LNCaP clone FGC (cell line): ENCODE measurements at regions not wholly inside any gene's neighbourhood (a gene's known extent, or its start where the extent isn't known, plus 50 kb on each side); places are given as distances from the start of the nearest gene placed in this dataset.
"Not testable (repeated sequence)": the region's sequence is repeated elsewhere in the genome, so short reads cannot be mapped to it uniquely, and the experiment has no call there.

Experiments used
- DNase-seq: peaks from one replicate; pipeline ENCODE4 v3.0.0-alpha.2; 2011; ENCODE audit warnings: low read depth
- H3K4me3 ChIP-seq: 2 replicates; pipeline ENCODE4 v1.5.1; 2011; ENCODE audit warnings: mild to moderate bottlenecking, low read depth, low read length, control low read depth
- TF ChIP-seq, protein P1 (sequence below): IDR thresholded peaks from 2 replicates; pipeline ENCODE4 v1.5.1; 2012; ENCODE audit warnings: mild to moderate bottlenecking; ENCODE audit not compliant: control insufficient read depth, insufficient read depth; ENCODE audit errors: extremely low read depth

DNA sequence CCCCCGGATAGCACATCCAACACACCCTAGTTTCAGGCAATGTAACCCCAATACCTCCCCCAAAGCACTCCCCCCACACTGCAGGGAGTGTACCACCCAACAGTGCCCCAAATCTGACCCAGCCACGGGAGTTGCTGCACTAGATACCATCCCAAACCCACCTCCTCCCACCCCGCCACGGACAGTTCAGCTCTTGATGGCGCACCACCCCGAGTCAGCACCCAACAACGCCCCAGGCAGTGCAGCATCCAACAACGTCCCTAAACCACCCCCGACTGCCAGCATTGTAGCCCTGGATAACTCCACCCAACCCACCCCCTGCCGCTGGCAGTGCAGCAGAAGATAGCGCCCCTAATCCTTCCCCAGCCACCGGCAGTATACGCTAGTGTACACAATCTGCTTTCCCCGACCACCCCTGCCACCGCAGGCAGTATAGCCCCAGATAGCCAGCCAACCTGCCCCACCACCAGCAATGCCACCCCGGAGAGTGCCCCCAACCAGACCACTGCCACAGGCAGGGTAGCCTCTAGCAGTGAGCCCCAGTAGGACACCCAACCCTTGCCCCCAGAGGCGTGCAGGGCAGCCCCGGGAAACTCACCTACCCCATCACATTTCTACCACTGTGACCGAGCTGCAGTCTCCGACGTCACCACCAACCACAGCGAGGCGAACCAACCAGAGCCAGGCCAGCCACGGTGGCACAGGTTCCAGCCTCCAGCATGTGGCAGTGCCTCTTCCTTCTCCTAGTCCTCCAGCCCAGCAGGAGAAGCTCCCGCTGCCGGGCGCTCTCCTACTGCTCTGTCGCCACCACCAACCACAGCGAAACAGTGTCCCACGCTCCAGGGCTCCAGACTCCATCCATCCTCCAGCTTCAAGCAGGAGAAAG lies 178.1 kb downstream of the POTEB3 start:
- no peak for DNase-seq
- peak overlapping the region; percentile 47 for H3K4me3 ChIP-seq
- TF ChIP-seq, protein P1, sequence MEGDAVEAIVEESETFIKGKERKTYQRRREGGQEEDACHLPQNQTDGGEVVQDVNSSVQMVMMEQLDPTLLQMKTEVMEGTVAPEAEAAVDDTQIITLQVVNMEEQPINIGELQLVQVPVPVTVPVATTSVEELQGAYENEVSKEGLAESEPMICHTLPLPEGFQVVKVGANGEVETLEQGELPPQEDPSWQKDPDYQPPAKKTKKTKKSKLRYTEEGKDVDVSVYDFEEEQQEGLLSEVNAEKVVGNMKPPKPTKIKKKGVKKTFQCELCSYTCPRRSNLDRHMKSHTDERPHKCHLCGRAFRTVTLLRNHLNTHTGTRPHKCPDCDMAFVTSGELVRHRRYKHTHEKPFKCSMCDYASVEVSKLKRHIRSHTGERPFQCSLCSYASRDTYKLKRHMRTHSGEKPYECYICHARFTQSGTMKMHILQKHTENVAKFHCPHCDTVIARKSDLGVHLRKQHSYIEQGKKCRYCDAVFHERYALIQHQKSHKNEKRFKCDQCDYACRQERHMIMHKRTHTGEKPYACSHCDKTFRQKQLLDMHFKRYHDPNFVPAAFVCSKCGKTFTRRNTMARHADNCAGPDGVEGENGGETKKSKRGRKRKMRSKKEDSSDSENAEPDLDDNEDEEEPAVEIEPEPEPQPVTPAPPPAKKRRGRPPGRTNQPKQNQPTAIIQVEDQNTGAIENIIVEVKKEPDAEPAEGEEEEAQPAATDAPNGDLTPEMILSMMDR, result no peak

DNA sequence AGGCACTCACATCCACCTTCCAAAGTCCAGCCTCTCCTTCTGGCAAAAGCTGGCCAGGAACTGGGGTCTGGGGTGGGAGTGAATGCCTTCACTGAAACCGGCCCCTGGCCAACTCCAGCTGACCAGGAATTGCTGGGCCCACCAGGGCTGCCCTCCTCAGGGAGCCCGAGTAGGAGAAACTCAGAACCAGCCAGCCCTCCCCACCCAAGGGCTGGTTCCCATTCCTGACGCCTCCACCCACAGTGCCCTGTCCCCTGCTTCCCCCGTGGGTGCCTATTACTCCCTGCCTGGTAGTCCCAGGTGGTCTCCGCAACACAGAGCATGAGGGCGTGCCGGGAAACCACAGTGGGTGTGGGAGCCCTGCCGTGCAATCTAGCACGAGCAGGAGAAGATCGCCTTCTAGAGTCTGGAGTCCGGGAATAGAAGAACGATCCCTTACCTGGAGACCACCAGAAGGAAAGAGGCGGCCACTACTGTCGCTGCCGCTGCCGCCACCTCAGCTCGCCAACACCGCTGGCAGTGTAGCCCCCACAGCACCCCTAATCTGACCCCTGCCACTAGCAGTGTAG lies 178.8 kb downstream of the POTEB3 start:
- TF ChIP-seq, protein P1, result no peak
- H3K4me3 ChIP-seq, result peak overlapping the region; percentile 47
- DNase-seq, result no peak

DNA sequence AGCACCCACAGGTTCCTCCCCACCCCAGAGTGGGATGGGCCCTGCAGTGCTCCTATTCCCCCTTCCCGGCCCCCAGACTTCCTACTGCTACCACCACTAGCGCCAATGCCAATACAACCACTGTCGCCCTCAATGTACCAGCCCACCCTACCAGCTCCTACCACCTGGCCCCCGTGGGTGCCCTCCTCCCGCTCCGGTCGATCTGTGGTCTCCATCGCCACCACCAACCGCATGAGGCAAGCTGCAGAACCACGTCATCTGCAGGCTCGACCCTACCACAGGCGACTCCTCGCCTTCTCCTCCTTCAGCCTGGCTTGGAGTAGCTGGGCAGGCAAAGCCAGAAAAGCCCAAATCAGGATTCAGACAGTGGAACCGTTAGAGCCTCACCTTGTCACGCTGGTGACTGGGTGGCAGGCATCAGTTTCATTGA lies 179.3 kb downstream of the POTEB3 start:
- DNase-seq, result no peak
- peak overlapping the region; percentile 47 for H3K4me3 ChIP-seq
- TF ChIP-seq, protein P1, result no peak

DNA sequence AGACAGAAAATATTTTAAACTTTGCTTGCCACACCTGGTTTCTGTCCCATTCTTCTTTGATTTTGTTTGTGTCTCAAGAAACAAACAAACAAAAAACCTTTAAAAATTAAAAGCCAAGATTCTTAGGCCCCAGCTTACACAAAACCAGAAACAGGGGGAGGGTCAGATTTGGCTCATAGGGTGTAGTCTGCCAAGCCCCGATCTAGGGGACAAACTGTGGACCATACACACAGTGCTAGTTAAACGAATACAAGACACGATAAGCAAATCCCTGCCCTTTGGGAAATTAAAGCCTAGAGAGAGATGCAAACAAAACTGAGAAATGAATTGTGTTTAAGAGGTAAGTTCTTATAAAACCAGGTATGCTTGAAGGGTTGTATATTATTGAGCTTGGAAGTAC lies 181.7 kb downstream of the POTEB3 start:
- DNase-seq, result not testable (repeated sequence)
- peak overlapping the region; percentile 47 for H3K4me3 ChIP-seq

DNA sequence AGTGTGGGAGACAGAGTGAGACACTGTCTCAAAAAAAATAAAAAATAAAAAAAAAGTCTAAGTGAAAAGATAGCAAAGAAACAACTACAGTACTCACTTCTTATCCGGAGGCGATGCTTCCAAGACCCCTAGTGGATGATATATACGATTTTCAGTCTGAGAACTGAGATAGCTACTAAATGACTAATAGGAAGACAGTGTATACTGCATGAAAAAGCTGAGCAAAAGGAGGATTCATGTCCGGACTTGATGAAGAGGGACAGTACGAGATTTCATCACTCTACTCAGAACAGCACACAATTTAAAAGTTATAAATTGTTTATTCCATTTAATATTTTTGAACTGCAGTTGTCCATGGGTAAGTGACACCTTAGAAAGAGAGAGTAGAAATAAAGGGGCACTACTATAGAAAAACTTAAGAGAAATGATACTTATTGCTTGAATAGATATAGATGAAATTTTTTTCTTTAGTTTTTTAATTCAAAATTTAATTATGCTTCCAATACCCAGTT lies 190.7 kb downstream of the POTEB3 start:
- DNase-seq, result not testable (repeated sequence)
- peak overlapping the region; percentile 15; the same call in 1 of the 2 replicates for H3K4me3 ChIP-seq
